GM19395 (cell line): ENCODE measurements at regions not wholly inside any gene's neighbourhood (a gene's known extent, or its start where the extent isn't known, plus 50 kb on each side); places are given as distances from the start of the nearest gene placed in this dataset.

ENCODE experiments used
- ATAC-seq: cut with Tn5 transposase; IDR thresholded peaks from one replicate; pipeline ENCODE4 v1.9.1; 2021; ENCODE audit warnings: mild to moderate bottlenecking, moderate library complexity; ENCODE audit not compliant: unreplicated experiment

- no peak for ATAC-seq
Measured at GRCh38 chr6:159357211-159357915, 188.2 kb downstream of the FNDC1 start.

GRCh38 chr6:159353193-159353592 lies 184.0 kb downstream of the FNDC1 start:
- no peak for ATAC-seq

GRCh38 chr6:159351707-159352106 lies 182.5 kb downstream of the FNDC1 start:
- ATAC-seq, result no peak

GRCh38 chr6:159349915-159350314 lies 180.7 kb downstream of the FNDC1 start:
- ATAC-seq, result no peak

GRCh38 chr6:159343709-159344108 lies 174.5 kb downstream of the FNDC1 start:
- ATAC-seq, result no peak

GRCh38 chr6:159342146-159342545 lies 172.9 kb downstream of the FNDC1 start:
- ATAC-seq, result no peak

GRCh38 chr6:159334068-159334467 lies 164.9 kb downstream of the FNDC1 start:
- no peak for ATAC-seq

GRCh38 chr6:159331451-159331850 lies 162.3 kb downstream of the FNDC1 start:
- no peak for ATAC-seq

- ATAC-seq, result no peak
Measured at GRCh38 chr6:159329081-159329480, 159.9 kb downstream of the FNDC1 start.

GRCh38 chr6:159328052-159328451 lies 158.9 kb downstream of the FNDC1 start:
- ATAC-seq, result no peak

- ATAC-seq, result no peak
Measured at GRCh38 chr6:159325476-159325875, 156.3 kb downstream of the FNDC1 start.

- no peak for ATAC-seq
Measured at GRCh38 chr6:159324596-159324995, 155.4 kb downstream of the FNDC1 start.
